GM18907 (cell line): ENCODE measurements at regions not wholly inside any gene's neighbourhood (a gene's known extent, or its start where the extent isn't known, plus 50 kb on each side); places are given as distances from the start of the nearest gene placed in this dataset.
"Not testable (repeated sequence)": the region's sequence is repeated elsewhere in the genome, so short reads cannot be mapped to it uniquely, and the experiment has no call there.

Source experiments
- ATAC-seq: cut with Tn5 transposase; IDR thresholded peaks from one replicate; pipeline ENCODE4 v1.9.1; 2021; ENCODE audit warnings: mild to moderate bottlenecking, moderate library complexity; ENCODE audit not compliant: unreplicated experiment

DNA sequence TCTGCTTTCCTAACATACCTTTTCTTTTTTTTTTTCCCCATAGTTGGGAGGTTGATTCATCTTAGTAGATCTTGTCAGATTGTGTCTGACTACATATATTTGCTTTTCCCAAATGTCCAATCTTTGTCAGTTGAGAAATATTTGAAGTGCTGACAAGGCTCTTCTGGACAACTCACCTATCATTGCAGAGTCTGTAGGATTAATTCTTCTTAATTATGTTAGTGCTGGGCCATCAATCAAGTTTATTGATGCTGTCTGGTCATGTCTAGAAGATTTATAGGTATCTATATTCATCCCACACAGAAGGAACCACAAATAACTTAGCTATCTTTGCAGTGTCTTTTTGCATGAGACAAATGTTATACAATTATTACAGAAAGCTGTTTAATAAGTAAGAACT lies 310.6 kb downstream of the ACTR3B start:
- no peak for ATAC-seq

DNA sequence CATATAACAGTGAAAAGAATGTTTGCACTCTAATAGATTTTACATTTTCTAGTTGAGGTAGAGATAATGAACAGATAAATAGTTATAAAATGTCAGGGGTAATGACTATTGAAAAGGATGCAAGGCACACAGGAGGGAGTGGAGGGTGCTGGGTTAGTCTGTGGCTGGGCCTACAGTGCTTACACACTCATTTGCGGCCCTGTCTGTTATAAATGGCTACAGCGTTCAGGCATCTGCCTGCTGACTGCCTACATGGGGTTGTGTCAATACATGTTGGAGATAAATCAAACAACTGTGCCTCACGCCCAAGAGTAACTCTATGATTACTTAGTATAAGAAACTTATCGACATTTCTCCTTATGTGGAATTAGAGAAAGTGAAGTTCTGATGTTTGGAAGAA lies 313.3 kb downstream of the ACTR3B start:
- ATAC-seq, result no peak

DNA sequence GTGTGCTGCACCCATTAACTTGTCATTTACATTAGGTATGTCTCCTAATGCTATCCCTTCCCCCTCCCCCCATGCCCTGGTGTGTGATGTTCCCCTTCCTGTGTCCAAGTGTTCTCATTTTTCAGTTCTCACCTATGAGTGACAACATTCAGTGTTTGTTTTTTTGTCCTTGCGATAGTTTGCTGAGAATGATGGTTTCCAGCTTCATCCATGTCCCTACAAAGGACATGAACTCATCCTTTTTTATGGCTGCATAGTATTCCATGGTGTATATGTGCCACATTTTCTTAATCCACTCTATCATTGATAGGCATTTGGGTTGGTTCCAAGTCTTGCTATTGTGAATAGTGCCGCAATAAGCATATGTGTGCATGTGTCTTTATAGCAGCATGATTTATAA lies 316.7 kb downstream of the ACTR3B start:
- ATAC-seq, result not testable (repeated sequence)

DNA sequence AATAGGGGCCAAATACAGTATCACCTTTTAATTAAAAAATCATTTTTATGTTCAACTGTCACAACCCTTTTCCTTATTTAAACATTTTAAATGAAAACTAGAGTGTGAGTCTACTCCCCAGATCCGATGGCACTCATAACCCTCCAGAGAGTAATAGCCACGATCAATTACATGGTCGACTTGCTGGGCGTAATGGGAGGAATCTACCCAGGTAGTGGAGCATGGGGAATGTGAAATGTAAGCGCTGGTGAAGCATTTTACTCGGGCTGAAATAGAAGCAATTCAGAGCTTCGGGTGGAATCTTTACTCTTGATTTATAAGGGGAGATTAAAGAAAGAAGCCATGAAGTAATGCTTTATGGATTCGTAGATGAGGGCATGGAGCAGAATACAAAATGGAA lies 321.9 kb downstream of the ACTR3B start:
- no peak for ATAC-seq

DNA sequence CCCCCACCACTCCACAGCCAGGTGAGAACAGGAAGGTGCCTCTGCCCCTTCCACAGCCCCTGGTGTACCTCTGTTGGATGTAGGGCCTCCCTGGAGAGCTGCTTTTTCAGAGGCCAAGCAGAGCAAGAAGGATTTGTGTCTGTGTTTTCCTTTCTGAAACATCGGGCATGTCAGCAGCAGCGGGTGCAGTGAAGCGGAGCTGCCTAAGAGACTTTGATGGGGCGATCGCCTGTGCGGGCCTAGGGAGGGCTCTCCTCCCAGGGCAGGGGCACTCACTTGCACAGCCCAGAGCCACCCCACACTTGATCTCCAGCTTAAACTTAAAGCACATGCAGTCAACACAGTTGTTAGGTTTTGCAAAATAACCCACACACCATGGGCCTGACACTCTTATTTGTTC lies 324.7 kb downstream of the ACTR3B start:
- ATAC-seq, result no peak

DNA sequence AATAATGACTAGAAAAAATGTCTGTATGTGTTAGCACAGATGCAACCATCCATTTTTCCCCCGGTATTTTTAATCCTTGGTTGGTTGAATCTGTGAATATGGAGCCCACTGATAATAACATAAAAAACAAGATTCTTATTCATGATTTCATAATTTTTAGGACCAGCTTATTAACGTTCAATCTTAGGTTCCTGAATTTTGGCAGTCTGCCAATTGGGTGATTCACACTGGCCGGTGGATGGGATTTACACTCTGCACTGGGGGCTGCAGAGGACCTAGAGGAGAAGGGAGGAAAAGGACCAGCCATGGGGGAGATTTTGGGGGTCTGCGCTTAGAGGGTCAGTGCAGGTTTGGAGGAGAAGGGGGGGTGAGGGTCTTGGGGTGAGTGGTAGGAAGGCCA lies 327.9 kb downstream of the ACTR3B start:
- no peak for ATAC-seq

DNA sequence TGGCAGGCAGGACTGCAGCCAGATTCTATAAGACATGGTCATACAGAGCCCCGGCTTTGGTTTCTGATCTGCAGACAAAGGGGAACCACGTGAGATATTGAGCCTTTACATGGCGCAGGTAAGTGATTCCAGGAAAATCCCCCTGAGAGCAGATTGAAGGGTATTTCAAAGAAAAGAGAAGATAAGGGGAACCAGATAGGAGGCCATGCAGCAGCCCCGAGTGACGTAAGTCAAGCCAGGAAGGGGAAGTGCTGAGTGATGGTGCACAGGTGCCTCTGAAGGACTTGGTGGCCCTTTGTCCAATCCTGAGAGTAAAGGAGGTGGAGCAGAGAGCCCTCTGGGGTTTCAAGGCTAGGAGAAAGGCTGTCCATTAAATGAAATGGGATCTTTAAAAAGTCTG lies 329.0 kb downstream of the ACTR3B start:
- no peak for ATAC-seq

DNA sequence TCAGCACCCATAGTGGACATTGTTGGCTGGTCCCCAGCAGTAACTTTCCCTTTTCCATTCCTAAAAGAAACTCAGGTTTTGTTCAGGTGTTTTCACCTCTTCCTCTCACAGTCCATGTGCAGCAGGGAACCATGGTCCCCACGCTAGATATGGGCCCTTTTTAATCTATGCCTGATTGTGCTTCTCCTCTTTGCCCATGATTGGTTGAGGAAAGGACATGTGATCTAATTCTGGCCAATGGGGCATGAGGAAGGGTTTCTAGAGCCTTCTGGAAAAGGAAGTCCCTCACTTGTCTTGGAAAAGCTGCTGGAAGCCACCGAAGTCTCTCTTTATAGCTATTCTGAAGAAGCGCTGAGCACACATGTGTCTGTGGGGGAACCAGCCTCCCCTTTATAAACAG lies 330.7 kb downstream of the ACTR3B start:
- no peak for ATAC-seq

DNA sequence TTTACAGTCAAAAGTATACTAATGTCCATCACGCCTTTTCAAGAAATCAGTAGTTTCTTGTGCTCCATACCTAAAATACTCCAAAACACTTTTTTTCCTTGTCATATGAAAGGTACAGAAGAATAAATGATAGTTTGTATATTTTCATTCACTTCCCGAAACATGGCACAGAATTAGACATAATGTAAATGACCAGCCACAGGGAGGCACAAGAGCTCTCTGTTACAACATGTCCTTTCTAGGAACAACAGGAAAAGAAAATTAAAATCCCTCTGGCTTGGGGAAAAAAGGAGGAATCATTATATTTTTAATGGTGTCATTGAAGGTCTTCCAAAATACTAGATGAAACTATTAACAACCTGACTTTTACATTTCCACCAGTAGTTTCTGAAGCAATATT lies 331.2 kb downstream of the ACTR3B start:
- no peak for ATAC-seq

DNA sequence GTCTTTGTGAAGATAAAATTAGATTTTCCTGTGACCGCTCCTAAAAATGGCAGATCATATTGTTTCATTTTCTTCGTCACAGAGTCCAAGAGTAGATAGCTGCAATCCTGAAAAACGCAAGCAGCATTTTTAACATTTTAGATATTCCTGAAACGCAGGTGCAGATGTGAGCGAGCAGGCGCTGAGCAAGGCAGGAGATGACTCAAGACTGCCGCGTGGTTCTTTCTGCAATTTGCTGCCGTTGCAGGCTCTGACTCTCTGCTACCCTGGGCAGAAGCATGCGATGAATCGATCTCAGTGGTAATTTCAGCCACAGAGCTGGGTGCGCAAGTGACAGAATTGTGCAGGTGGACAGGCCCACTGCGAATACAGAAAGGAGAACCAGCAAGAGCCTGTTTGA lies 331.9 kb downstream of the ACTR3B start:
- ATAC-seq, result no peak

DNA sequence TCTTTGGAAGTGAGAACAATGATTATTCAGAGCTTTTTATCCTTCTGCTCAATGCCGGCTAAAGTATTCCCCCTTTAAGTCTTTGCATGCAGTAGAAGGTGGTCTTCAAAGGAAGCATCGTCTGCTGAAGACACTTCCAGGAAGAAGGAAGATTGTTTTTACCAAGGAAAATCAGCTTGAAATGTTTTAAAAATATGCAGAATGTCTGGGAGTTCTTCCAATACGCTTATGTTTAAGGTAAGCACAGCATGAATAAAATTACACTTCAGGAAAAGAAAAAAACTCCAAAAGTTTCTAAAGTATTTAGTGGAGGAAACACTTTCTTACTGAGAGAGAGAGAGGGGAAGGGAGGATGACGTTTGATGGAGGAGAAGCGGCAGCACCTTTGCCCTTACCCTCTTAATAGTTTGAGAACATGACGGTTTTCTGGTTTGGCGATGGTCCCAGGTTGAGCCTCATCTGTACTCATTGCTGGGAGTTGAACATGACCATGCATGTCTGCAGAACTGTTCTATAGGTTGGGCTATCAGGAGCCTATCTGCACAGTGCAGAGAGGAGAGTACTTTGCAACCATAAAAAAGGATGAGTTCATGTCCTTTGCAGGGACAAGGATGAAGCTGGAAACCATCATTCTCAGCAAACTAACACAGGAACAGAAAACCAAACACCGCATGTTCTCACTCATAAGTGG lies 338.1 kb downstream of the ACTR3B start:
- ATAC-seq, result no peak

DNA sequence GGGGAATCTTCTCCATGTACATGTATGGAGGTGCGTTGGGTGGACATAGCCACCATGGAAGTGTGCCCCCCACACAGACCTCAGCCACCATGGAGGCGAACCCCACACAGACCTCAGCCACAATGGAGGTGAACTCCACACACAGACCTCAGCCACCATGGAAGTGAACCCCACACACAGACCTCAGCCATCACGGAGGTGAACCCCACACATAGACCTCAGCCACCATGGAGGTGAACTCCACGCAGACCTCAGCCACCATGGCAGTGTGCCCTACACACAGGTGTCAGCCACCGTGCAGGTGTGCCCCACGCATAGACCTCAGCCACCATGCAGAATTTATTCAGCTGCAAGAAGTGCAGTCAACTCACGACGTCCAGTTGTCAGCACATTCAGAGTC lies 339.7 kb downstream of the ACTR3B start:
- no peak for ATAC-seq

DNA sequence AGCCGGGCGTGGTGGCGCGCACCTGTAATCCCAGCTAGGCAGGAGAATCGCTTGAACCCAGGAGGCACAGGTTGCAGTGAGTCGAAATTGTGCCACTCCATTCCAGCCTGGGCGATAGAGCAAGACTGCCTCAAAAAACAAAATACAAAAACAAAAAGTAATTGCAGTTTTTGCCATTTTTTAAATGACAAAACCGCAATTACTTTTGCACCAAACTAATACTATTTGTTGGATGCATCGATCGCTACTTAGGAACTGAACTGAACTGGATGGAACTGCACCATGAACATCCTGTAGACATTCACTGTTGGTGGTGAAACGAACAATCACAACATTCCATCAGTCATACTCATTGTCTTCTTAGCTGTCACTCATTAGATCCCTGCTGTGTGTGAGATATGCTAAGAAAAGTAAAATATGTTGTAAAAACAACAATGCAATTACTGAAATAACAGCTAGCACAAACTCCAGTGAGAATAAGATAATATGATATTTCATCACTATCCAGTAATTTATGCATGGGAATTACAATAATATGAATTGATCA lies 341.2 kb downstream of the ACTR3B start:
- ATAC-seq, result no peak

DNA sequence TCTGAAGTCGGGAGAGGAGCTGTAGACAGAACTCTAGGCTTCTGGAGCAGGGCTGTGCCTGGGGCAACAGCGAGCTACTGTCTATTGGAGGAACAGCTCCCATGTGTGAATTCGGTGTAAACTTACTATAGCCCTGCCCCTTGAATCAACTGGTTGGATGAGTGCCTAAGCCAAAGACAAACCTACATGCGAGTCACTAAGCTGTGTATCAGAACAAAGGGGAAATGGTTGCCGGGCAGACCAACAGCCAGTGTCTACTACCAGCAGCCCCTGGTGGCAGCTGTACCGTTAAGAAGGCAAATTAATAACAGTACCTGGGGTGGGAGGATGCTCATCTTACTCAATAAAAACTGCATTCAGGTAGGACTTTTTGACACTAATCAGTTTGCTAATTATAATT lies 343.6 kb downstream of the ACTR3B start:
- no peak for ATAC-seq

DNA sequence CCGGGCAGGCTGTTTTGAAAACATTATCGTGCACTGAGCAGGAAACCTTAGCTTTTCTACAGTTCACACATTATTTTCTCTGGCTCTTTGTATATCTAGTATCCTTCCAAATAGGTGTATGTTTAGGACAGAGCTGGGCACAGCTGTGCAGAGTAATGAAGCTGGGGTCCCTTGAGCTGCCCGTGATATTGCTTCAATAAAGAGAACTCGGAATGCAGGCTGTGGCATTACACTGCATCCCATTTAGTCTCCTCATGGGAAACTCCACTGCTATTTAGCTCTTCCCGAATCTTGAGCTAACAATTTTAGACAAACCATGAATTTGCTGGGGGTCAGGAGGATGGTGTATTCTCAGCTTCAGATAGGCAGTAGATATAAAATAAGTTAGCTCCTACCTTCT lies 348.3 kb downstream of the ACTR3B start:
- ATAC-seq, result no peak

DNA sequence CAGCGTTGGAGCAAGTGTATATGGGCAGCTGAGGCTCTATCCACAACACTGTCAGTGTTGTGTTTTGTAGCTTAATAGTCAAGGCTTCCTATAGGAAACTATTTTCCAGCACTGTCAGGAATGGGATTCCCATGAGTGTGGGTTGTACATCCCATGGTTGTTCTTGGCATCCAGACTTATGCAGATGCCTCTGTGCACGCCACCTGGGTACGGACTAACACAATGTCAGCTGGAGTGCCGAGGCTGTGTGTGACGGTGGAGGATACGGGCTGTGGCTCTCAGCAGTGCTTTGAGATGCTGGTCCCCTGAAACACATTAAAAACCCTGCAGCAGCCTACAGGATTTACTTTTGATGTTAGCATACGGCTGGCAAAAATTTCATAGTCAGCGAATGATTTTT lies 350.0 kb downstream of the ACTR3B start:
- no peak for ATAC-seq

DNA sequence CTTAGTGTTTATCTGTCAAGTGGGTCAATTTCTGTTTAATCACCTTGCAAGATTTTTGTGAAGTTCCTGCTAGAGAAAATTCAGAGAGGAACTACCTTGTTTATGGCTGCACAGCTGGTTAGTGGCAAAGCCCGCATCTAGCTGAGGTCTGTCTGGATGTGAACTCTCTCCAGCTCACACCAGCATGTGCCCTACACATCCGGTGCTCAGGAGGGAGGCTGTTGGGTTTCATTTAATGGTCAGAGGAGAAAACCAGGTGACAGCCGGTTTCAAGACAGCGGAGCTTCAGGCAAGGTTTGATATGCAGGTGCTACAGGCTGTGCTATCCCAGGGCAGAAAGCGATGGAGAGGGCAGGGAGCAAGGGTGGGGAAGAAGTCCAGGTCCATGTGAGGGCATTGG lies 351.1 kb downstream of the ACTR3B start:
- no peak for ATAC-seq

DNA sequence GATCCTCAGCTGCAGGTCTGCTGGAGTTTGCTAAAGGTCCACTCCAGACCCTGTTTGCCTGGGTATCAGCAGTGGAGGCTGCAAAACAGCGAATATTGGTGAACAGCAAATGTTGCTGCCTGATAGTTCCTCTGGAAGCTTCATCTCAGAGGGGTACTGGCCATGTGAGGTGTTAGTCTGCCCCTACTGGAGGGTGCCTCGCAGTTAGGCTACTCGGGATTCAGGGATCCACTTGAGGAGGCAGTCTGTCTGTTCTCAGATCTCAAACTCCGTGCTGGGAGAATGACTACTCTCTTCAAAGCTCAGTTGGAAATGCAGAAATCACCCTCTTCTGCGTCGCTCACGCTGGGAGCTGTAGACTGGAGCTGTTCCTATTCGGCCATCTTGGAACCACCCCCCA lies 362.7 kb downstream of the ACTR3B start:
- ATAC-seq, result not testable (repeated sequence)

DNA sequence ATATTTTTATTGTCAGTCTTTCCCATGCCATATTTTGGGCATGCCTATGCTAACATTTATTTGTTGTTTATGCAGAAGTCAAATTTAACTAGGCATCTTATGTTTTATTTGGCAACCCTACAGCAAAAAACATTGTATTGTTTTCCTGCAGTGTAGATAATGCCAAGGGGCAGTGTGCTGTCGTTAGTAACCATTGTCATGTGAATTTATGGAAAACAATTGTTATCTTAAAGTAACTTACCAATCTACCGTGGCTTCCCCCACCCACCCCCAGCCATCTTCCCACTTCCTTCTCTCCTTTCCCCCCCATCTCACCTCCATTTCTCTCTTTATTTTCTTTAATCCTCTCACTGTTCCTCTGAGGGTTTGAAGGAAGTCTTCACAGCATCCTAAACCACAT lies 370.5 kb downstream of the ACTR3B start:
- no peak for ATAC-seq

DNA sequence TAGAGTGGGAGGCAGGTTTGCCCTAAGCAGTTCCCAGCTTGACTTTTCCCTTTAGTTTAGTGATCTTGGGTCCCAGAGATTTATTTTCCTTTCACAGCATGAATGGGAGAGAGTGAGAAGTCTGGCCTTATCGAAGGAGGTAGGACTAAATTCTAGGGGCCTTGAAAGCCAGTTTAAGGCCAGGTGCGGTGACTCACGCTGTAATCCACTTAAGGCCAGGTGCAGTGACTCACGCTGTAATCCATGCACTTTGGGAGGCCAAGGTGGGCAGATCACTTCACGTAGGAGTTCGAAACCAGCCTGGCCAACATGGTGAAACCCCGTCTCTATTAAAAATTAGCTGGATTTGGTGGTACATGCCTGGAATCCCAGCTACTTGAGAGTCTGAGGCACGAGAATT lies 392.2 kb downstream of the ACTR3B start:
- ATAC-seq, result no peak

DNA sequence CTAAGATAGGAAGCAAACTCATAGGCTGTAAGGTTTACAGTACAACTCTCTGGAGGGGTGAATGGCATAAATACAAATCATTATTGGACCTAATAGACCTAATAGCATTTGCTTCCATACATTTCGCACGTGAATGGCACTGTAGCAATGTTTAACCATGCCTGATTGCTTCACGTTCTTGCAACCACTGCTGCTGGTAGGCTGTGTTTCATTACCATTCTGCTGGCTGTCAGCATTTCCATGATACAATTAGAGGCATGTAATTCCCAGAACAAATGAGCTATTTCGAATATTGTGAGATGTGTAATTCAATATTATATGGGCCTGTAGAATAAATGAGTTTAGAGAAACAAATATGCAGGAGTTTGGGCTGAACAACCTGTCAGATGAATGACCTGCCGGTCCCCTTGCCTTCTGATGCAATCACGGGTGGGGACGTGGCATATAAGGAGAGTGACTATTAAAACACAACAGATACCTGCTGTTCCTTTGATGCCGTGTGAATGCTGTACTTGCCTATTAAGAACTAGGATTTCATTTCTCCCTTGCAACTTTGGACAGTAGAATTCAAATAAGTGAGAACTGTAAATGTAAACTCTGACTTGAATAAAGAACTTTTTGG lies 393.4 kb downstream of the ACTR3B start:
- no peak for ATAC-seq

DNA sequence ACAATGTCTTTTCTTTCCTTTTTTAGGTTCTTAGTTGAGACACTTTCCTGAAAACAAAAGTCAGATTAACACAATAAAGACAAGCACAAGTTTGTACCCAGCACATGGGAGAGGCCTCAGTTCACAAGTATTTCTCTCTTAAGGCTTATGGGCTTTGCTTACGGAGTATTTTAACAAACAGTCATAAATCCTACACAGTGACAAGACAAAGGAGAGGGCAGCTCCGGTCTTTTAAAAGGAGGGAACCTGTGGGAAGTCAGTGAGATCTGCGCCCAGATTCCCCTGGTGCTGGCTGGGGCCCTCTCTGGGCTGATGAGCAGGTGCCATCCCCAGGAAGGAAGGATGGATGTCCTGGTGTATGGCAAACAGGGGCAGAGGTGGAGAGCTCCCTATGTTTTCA lies 398.6 kb downstream of the ACTR3B start:
- no peak for ATAC-seq

DNA sequence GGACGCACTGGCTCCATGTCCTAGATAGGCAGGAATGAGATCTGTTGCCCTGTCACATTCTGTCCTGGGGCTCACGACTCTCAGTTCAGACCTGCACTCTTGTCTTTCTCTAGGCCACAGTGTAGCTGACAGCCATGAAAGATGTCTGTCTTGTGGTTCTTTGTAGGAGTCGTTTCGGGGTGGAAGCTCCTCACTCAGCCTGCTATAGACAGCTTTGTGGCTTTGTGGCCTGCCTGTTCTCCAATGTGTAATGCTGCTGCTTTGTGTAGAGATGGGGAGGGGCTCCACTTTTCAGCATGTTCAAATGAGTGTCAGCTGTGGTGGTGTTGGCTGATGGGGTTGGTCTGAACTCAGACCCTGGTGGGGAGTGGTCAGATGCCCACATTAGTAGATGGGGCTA lies 410.7 kb downstream of the ACTR3B start:
- ATAC-seq, result no peak
